ENCODE measurements at regions not wholly inside any gene's neighbourhood (a gene's known extent, or its start where the extent isn't known, plus 50 kb on each side); places are given as distances from the start of the nearest gene placed in this dataset.
A peak's percentile ranks its signal among the peaks of the same experiment; 100 is the strongest.

- H3K4me3 ChIP-seq (ENCODE audit: low read depth, low read length) = no peak overlapping the region
- DNase-seq (ENCODE audit: low read depth) = no peak
- TF ChIP-seq CTCF (IDR thresholded peaks at IDR 0.05; ENCODE audit: insufficient read depth, low read depth, low read length, missing control alignments) = no peak
Measured at GRCh38 chr5:152146566-152146965, 221.9 kb upstream of the GLRA1 start.

DNA sequence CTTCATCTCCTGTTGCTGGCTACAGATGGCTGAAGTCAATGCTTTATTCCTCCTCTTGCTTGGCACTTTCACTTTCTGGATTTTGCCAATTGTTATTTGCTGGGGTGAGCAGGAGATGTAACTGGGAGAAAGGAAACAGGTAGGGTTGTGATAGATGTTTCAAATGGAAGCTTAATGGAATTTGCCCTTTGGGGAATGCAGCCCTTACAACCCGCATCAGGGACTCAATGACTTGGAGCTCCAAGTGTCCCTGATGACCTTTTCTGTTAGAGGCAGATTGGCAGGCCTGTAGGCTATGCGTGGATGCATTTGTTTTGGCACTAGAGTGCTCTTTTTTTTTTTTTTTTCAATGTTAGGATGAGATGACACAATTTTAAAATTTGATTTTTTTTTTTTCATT is 219.9 kb upstream of the GLRA1 start:
- no peak for DNase-seq (ENCODE audit: low read depth)
- TF ChIP-seq CTCF (IDR thresholded peaks at IDR 0.05; ENCODE audit: insufficient read depth, low read depth, low read length, missing control alignments) = no peak
- H3K4me3 ChIP-seq (ENCODE audit: low read depth, low read length) = no peak overlapping the region

DNA sequence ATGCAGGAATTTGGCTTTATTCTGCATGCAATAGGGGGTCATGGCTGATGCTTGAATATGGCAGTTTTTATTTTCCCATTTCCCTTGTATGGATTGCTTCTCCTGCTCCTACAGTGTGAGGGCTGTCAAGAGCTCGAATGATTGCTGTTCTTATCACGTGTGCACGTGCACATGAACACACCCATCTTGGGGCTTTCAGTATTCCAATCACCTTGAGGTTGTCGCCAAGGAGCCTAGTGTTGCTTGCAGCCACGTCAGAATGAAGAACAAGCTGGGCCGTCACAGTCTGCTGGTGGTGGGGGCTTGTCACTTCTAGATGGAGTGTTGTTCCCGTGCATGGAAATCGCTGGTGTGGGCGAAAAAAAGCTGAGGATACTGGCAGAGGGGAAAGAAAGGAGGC is 219.4 kb upstream of the GLRA1 start:
- no peak overlapping the region for H3K4me3 ChIP-seq (ENCODE audit: low read depth, low read length)
- DNase-seq (ENCODE audit: low read depth) = no peak
- TF ChIP-seq CTCF (IDR thresholded peaks at IDR 0.05; ENCODE audit: insufficient read depth, low read depth, low read length, missing control alignments) = no peak

- no peak overlapping the region for H3K4me3 ChIP-seq (ENCODE audit: low read depth, low read length)
- peak; percentile 72 for DNase-seq (ENCODE audit: low read depth)
- TF ChIP-seq CTCF (IDR thresholded peaks at IDR 0.05; ENCODE audit: insufficient read depth, low read depth, low read length, missing control alignments) = peak; percentile 88
Measured at GRCh38 chr5:152142840-152143469, 218.3 kb upstream of the GLRA1 start.

- no peak for TF ChIP-seq CTCF (IDR thresholded peaks at IDR 0.05; ENCODE audit: insufficient read depth, low read depth, low read length, missing control alignments)
- DNase-seq (ENCODE audit: low read depth) = no peak
- H3K4me3 ChIP-seq (ENCODE audit: low read depth, low read length) = no peak overlapping the region
Measured at GRCh38 chr5:152140347-152140746, 215.7 kb upstream of the GLRA1 start.

DNA sequence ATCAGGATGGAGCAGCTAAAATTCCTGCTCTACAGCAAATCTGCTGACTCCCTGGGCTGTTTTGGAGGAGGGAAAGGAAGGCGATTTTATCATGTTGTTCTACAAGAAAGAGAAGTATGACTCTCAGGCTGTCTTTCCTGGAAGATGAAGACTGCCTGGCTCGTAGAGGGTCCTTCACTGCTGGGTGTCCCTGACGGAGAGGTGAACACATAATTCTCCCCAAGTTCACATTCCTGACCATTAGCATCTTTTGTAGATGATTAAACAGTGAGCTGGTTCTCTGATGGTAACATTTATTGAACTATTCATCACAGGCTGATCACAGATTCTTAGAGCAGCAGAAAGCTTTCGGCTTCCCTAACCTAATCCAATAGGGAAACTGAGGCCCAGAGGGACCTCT is 212.4 kb upstream of the GLRA1 start:
- DNase-seq (ENCODE audit: low read depth) = no peak
- no peak for TF ChIP-seq CTCF (IDR thresholded peaks at IDR 0.05; ENCODE audit: insufficient read depth, low read depth, low read length, missing control alignments)
- no peak overlapping the region for H3K4me3 ChIP-seq (ENCODE audit: low read depth, low read length)

DNA sequence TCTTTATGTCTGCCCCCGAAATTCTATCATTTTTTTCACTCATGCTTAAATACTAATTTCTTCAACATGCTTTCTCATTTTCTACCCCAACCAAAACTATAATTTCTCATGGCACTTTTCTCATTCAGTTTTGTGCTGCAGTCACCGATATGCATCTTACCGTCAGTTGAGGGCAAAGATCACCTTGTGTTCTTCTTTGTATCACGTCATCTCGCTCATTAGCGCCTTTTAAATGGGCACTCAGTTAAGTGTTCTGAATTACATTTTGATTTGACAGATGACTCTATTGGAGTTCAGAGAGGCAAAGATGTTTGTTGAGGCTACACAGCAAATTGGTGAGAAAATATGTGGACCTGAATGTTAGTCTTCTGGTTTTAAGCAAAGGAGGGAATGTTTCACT is 211.7 kb upstream of the GLRA1 start:
- no peak overlapping the region for H3K4me3 ChIP-seq (ENCODE audit: low read depth, low read length)
- no peak for DNase-seq (ENCODE audit: low read depth)
- no peak for TF ChIP-seq CTCF (IDR thresholded peaks at IDR 0.05; ENCODE audit: insufficient read depth, low read depth, low read length, missing control alignments)

Measured in GM12865 (cell line).